ENCODE measurements at regions not wholly inside any gene's neighbourhood (a gene's known extent, or its start where the extent isn't known, plus 50 kb on each side); places are given as distances from the start of the nearest gene placed in this dataset.

DNA sequence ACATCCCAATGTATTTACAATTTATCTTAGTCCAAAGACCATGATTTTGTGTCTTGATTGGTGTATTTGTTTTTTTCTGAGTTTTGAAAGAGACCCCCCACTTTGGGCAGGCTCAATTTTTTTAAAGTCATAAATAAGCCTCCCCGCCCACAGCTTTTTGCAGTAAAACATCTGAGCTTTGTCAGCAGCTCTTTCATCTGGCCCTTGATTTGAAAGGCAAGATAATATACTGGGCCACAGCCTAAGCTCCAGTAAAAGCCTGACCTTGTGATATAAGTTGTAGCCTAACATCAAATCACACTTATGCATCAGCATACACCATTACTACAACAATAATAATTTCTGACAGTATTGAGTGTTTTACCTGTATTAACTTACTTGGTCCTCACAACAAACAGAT is 51.3 kb upstream of the SERTAD2 start:
- TF ChIP-seq SMC3 (IDR thresholded peaks at IDR 0.05; ENCODE audit: low read depth, low read length) (no peak), YY1 (IDR thresholded peaks at IDR 0.05; ENCODE audit: low read depth) (no peak)
- TF ChIP-seq, protein P1, sequence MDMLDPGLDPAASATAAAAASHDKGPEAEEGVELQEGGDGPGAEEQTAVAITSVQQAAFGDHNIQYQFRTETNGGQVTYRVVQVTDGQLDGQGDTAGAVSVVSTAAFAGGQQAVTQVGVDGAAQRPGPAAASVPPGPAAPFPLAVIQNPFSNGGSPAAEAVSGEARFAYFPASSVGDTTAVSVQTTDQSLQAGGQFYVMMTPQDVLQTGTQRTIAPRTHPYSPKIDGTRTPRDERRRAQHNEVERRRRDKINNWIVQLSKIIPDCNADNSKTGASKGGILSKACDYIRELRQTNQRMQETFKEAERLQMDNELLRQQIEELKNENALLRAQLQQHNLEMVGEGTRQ (IDR thresholded peaks at IDR 0.05; ENCODE audit: borderline replicate concordance, low read depth, low read length) = no peak
- TF ChIP-seq, protein P2, sequence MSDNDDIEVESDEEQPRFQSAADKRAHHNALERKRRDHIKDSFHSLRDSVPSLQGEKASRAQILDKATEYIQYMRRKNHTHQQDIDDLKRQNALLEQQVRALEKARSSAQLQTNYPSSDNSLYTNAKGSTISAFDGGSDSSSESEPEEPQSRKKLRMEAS (IDR thresholded peaks at IDR 0.05; ENCODE audit: low read depth) = no peak
- TF ChIP-seq, protein P3, sequence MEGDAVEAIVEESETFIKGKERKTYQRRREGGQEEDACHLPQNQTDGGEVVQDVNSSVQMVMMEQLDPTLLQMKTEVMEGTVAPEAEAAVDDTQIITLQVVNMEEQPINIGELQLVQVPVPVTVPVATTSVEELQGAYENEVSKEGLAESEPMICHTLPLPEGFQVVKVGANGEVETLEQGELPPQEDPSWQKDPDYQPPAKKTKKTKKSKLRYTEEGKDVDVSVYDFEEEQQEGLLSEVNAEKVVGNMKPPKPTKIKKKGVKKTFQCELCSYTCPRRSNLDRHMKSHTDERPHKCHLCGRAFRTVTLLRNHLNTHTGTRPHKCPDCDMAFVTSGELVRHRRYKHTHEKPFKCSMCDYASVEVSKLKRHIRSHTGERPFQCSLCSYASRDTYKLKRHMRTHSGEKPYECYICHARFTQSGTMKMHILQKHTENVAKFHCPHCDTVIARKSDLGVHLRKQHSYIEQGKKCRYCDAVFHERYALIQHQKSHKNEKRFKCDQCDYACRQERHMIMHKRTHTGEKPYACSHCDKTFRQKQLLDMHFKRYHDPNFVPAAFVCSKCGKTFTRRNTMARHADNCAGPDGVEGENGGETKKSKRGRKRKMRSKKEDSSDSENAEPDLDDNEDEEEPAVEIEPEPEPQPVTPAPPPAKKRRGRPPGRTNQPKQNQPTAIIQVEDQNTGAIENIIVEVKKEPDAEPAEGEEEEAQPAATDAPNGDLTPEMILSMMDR (IDR thresholded peaks at IDR 0.05) = no peak
